ENCODE measurements at regions not wholly inside any gene's neighbourhood (a gene's known extent, or its start where the extent isn't known, plus 50 kb on each side); places are given as distances from the start of the nearest gene placed in this dataset.

DNA sequence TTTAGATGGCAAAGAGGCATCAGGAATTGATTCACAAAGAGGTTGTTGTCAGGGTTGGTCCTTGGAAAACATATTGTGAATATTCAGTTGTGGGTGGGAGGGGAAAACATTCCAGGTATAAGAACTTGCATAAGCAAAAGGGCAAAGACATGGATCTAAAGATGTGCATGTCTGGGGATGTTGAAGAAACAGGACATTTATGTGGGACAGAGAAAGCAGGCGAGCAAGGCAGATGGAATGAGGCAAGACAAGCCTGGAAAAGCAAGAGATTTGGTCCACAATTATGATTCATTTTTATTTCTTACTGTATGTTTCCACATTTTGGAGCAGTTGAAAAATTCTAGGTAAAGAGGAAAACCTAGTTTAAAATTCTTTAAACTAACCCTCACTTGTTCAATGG lies 134.9 kb upstream of the CXXC4 start:
- Histone ChIP-seq H3K4me2 (replicated peaks; ENCODE audit: extremely low read depth, low read length, poor library complexity, severe bottlenecking) (no peak overlapping the region), H2AFZ (ENCODE audit: insufficient read depth, low read depth, low read length, poor library complexity, severe bottlenecking) (no peak overlapping the region), H3K27me3 (ENCODE audit: control insufficient read depth in 2 of 2, insufficient read depth in 2 of 2, low read length in 2 of 2) (no peaks in the 10 kb centered on the region), H3K4me3 (replicated peaks in 1 of 3; ENCODE audit: low read depth in 2 of 3, low read length in 3 of 3) (no peak overlapping the region), H3K9ac (ENCODE audit: insufficient read depth, low read length, poor library complexity, severe bottlenecking) (no peak overlapping the region), H3K79me2 (ENCODE audit: insufficient read depth, low read length) (no peaks in the 10 kb centered on the region), H3K9me3 (replicated peaks in 1 of 2; ENCODE audit: control insufficient read depth in 1 of 2, insufficient read depth in 1 of 2, low read length in 2 of 2) (no peaks in the 10 kb centered on the region), H3K4me1 (ENCODE audit: control insufficient read depth in 1 of 2, insufficient read depth in 2 of 2, low read length in 2 of 2) (no peaks in the 10 kb centered on the region), H4K20me1 (ENCODE audit: insufficient read depth, low read length) (no peaks in the 10 kb centered on the region), H3K36me3 (replicated peaks in 1 of 2; ENCODE audit: control insufficient read depth in 1 of 2, insufficient read depth in 2 of 2, low read length in 2 of 2) (no peaks in the 10 kb centered on the region), H3K27ac (ENCODE audit: low read depth in 1 of 2, low read length in 2 of 2) (no peak overlapping the region)
- WGBS (ENCODE audit: insufficient coverage) = no CpG with 5 or more reads among the region's 1 CpG
- Mint-ChIP-seq H3K27ac (no peak overlapping the region), H3K4me3 (no peak overlapping the region), H3K27me3 (ENCODE audit: low read depth in 3 of 3) (no peaks in the 10 kb centered on the region), H3K9me3 (peaks cover 0 to 2% (median 0%) of the 10 kb centered on the region in 7 donors), H3K4me1 (no peaks in the 10 kb centered on the region), H3K36me3 (no peaks in the 10 kb centered on the region)
- no peak for TF ChIP-seq CTCF (IDR thresholded peaks at IDR 0.05)
- no peak for DNase-seq
- intact Hi-C loops (cut with micrococcal nuclease) = no loop called here

- DNase-seq = no peak
- Histone ChIP-seq H4K20me1 (ENCODE audit: insufficient read depth, low read length) (no peaks in the 10 kb centered on the region), H3K4me2 (replicated peaks; ENCODE audit: extremely low read depth, low read length, poor library complexity, severe bottlenecking) (no peak overlapping the region), H3K4me1 (ENCODE audit: control insufficient read depth in 1 of 2, insufficient read depth in 2 of 2, low read length in 2 of 2) (no peaks in the 10 kb centered on the region), H3K9me3 (replicated peaks in 1 of 2; ENCODE audit: control insufficient read depth in 1 of 2, insufficient read depth in 1 of 2, low read length in 2 of 2) (no peaks in the 10 kb centered on the region), H3K9ac (ENCODE audit: insufficient read depth, low read length, poor library complexity, severe bottlenecking) (no peak overlapping the region), H3K79me2 (ENCODE audit: insufficient read depth, low read length) (no peaks in the 10 kb centered on the region), H3K27me3 (ENCODE audit: control insufficient read depth in 2 of 2, insufficient read depth in 2 of 2, low read length in 2 of 2) (no peaks in the 10 kb centered on the region), H2AFZ (ENCODE audit: insufficient read depth, low read depth, low read length, poor library complexity, severe bottlenecking) (no peak overlapping the region), H3K27ac (ENCODE audit: low read depth in 1 of 2, low read length in 2 of 2) (no peak overlapping the region), H3K4me3 (replicated peaks in 1 of 3; ENCODE audit: low read depth in 2 of 3, low read length in 3 of 3) (no peak overlapping the region), H3K36me3 (replicated peaks in 1 of 2; ENCODE audit: control insufficient read depth in 1 of 2, insufficient read depth in 2 of 2, low read length in 2 of 2) (no peaks in the 10 kb centered on the region)
- H3K9me3 Mint-ChIP-seq = peaks cover 0 to 2% (median 0%) of the 10 kb centered on the region in 7 donors
- no peak for TF ChIP-seq CTCF (IDR thresholded peaks at IDR 0.05)
- H3K36me3 Mint-ChIP-seq = no peaks in the 10 kb centered on the region
- H3K4me1 Mint-ChIP-seq = no peaks in the 10 kb centered on the region
- intact Hi-C loops (cut with micrococcal nuclease) = no loop called here
- no peaks in the 10 kb centered on the region for H3K27me3 Mint-ChIP-seq (ENCODE audit: low read depth in 3 of 3)
- WGBS (ENCODE audit: insufficient coverage) = no CpG with 5 or more reads among the region's 1 CpG
- no peak overlapping the region for H3K4me3 Mint-ChIP-seq
- no peak overlapping the region for H3K27ac Mint-ChIP-seq
Observed at GRCh38 chr4:104630272-104630671, 135.6 kb upstream of the CXXC4 start.
